Activated CD8-positive, alpha-beta memory T cell treated with anti-CD3 and anti-CD28 coated beads, Interleukin-2, amount 10 ng/mL, durations not matched to agents 7 days and 5 days (primary cell): ENCODE measurements at regions not wholly inside any gene's neighbourhood (a gene's known extent, or its start where the extent isn't known, plus 50 kb on each side); places are given as distances from the start of the nearest gene placed in this dataset.

Source experiments
- ATAC-seq: fragments of 150-1000 bp; cut with Tn5 transposase; one replicate; pipeline ENCODE4 v1.10.0; 2021; ENCODE audit warnings: moderate library complexity
- CTCF ChIA-PET: fragments of 350-600 bp; sonication (Branson Sonifier 250); formaldehyde crosslinking; loops from one replicate; lab custom pipeline; 2021; ENCODE audit warnings: antibody characterized with exemption; lab: Charles Lee
- DNase-seq: peaks from one replicate; pipeline ENCODE4 v3.0.0-alpha.2; 2020
- H3K27ac Mint-ChIP-seq: one replicate; pipeline ENCODE4 v1.8.0; 2021; ENCODE audit warnings: mild to moderate bottlenecking, mixed read lengths
- H3K27me3 Mint-ChIP-seq: one replicate; pipeline ENCODE4 v1.8.0; 2021; ENCODE audit warnings: mixed read lengths
- H3K36me3 Mint-ChIP-seq: one replicate; pipeline ENCODE4 v1.8.0; 2021; ENCODE audit warnings: mild to moderate bottlenecking, mixed read lengths
- H3K4me1 Mint-ChIP-seq: one replicate; pipeline ENCODE4 v1.8.0; 2021; ENCODE audit warnings: mixed read lengths
- H3K4me3 Mint-ChIP-seq: one replicate; pipeline ENCODE4 v1.8.0; 2021; ENCODE audit warnings: mild to moderate bottlenecking, moderate library complexity, mixed read lengths
- H3K9me3 Mint-ChIP-seq: one replicate; pipeline ENCODE4 v1.8.0; 2022; ENCODE audit warnings: low read depth, mixed read lengths

DNA sequence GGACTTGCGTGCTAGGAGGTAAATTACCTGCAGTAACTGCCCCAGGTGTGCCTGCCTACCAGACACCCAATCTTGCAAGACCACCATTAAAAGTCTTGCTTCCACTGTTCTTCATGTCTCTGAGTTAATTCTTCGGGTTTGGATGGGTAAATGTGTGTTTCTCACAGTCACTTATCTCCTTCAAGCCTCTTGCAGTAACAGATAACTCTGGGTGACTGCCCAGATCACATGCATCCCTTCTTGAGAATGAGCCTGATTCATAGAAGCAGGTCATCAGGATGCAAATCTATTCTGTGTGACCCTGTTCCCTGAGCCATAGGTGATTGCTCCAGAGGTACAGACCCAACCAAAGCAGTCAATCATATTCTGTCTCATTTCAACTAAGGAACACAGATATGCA is 194.6 kb downstream of the METTL4 start:
- DNase-seq (no peak), ATAC-seq (no peak)
- Mint-ChIP-seq H3K27ac (no peak overlapping the region), H3K9me3 (no peaks in the 10 kb centered on the region), H3K4me1 (no peaks in the 10 kb centered on the region), H3K4me3 (no peak overlapping the region), H3K36me3 (no peaks in the 10 kb centered on the region), H3K27me3 (peaks cover 19% of the 10 kb centered on the region)
- CTCF ChIA-PET = no interaction called here

DNA sequence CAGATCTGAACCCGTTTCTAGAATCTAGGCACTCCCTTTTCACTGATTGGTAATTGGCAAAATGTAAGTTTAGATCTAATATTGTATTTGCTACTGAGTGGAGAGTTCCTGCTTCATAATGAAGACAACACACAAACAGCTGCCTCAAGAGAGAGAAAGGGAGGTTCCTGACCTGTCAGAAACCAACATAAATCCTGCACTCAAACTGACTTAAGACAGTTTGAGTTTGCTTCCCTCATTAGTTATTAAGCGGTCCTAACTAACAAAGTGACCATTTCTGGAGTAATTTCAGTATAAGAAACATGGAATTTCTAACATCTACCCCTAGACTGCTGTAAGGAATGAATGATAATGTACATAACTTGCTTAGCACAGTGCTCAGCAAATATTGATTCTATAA is 191.2 kb downstream of the METTL4 start:
- Mint-ChIP-seq H3K4me3 (no peak overlapping the region), H3K4me1 (no peaks in the 10 kb centered on the region), H3K27ac (no peak overlapping the region), H3K36me3 (no peaks in the 10 kb centered on the region), H3K9me3 (no peaks in the 10 kb centered on the region), H3K27me3 (peaks cover 10% of the 10 kb centered on the region)
- ATAC-seq (no peak), DNase-seq (no peak)
- CTCF ChIA-PET = no interaction called here

GRCh38 chr18:2381539-2381938 is 189.8 kb downstream of the METTL4 start:
- H3K4me3 Mint-ChIP-seq = no peak overlapping the region
- H3K9me3 Mint-ChIP-seq = no peaks in the 10 kb centered on the region
- H3K36me3 Mint-ChIP-seq = no peaks in the 10 kb centered on the region
- H3K4me1 Mint-ChIP-seq = no peaks in the 10 kb centered on the region
- peaks cover 10% of the 10 kb centered on the region for H3K27me3 Mint-ChIP-seq
- no peak overlapping the region for H3K27ac Mint-ChIP-seq
- DNase-seq (no peak), ATAC-seq (no peak)
- CTCF ChIA-PET = no interaction called here

- Mint-ChIP-seq H3K4me1 (no peaks in the 10 kb centered on the region), H3K9me3 (no peaks in the 10 kb centered on the region), H3K4me3 (no peak overlapping the region), H3K36me3 (no peaks in the 10 kb centered on the region), H3K27ac (no peak overlapping the region), H3K27me3 (peaks cover under 1% of the 10 kb centered on the region)
- DNase-seq (no peak), ATAC-seq (no peak)
- CTCF ChIA-PET = no interaction called here
These were observed 183.7 kb downstream of the METTL4 start for GRCh38 chr18:2387588-2387987.

DNA sequence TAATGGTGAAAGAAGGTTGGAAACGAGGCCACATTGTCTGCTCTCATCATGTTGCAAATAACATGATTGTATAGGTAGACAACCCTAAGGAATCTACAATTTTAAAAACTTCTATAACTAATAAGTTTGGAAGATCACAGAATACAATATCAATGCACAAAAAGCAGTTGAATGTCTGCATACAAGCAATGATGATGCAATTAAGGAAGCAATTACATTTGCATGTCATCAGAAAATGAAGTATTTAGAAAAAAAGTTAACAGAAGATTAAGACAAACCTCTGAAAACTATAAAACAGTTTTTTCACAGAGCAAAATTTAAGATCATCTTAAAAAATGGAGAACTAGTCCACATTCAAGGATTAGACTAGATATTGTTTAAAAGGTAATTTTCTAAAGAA is 181.1 kb downstream of the METTL4 start:
- ATAC-seq = no peak
- no peak for DNase-seq
- Mint-ChIP-seq H3K27me3 (peaks cover 7% of the 10 kb centered on the region), H3K36me3 (no peaks in the 10 kb centered on the region), H3K4me1 (no peaks in the 10 kb centered on the region), H3K27ac (no peak overlapping the region), H3K4me3 (no peak overlapping the region), H3K9me3 (no peaks in the 10 kb centered on the region)
- CTCF ChIA-PET = no interaction called here

GRCh38 chr18:2391470-2391869 is 179.8 kb downstream of the METTL4 start:
- no peaks in the 10 kb centered on the region for H3K9me3 Mint-ChIP-seq
- peaks cover 7% of the 10 kb centered on the region for H3K27me3 Mint-ChIP-seq
- DNase-seq (no peak), ATAC-seq (no peak)
- H3K36me3 Mint-ChIP-seq = no peaks in the 10 kb centered on the region
- no peak overlapping the region for H3K4me3 Mint-ChIP-seq
- CTCF ChIA-PET = no interaction called here
- H3K4me1 Mint-ChIP-seq = no peaks in the 10 kb centered on the region
- H3K27ac Mint-ChIP-seq = no peak overlapping the region

DNA sequence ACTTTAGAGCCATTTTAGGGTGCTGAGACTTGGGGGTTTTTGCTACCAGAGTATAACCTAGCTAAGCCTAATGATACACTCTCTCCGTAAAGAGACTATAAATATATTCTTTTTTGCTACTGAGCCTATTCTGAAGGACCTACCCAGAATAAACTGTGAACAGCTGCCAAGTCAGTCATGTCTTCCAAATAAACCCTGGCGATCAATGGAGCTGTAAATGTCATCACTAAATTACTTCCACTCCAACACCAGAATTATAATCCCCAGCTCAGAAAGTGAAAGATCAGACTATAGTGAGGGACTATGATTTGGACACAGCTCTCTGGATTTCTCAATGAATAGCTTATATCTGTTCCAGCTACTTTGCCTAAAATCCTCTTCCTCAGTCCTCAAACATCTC is 178.9 kb downstream of the METTL4 start:
- Mint-ChIP-seq H3K9me3 (no peaks in the 10 kb centered on the region), H3K4me3 (no peak overlapping the region), H3K4me1 (no peaks in the 10 kb centered on the region), H3K27ac (no peak overlapping the region), H3K27me3 (peaks cover 9% of the 10 kb centered on the region), H3K36me3 (no peaks in the 10 kb centered on the region)
- CTCF ChIA-PET = no interaction called here
- DNase-seq = no peak
- no peak for ATAC-seq

GRCh38 chr18:2394684-2395083 is 176.6 kb downstream of the METTL4 start:
- Mint-ChIP-seq H3K27me3 (peaks cover 9% of the 10 kb centered on the region), H3K36me3 (no peaks in the 10 kb centered on the region), H3K9me3 (no peaks in the 10 kb centered on the region), H3K27ac (no peak overlapping the region), H3K4me1 (no peaks in the 10 kb centered on the region), H3K4me3 (no peak overlapping the region)
- no peak for DNase-seq
- no peak for ATAC-seq
- CTCF ChIA-PET = no interaction called here

DNA sequence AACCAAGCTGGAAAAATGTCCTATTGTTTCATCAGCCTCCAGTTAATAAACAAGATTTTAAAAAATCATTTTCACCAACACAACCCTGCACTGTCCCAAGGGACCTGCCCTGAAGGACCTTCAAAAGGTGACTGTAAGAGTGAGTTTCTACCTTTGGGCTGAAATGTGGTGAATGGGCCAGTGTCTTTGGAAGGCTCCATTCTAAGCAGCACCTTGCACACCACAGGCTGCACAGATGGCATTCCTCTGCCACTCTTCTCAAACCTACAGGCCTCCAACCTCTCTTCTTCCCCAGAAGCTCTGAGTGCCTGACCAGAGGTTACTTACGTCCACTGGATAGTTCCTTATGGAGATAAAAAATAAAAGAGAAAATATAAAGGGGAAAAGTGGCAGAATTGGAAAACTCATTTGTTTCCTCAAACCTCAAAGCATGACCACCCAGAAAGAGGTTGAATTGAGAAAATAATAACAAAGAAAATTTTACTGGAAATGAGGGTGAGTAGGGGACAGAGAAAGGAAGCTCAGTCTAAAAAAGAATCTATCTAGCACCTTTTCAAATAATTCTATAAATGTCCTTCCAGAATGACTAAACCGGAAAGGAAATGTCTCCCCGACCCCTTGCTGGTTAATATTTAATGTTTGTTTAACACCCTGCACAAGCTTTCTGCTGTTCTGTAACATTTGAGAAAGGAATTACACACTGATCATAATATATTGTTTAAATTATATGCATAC is 175.7 kb downstream of the METTL4 start:
- Mint-ChIP-seq H3K36me3 (no peaks in the 10 kb centered on the region), H3K4me3 (no peak overlapping the region), H3K4me1 (no peaks in the 10 kb centered on the region), H3K9me3 (no peaks in the 10 kb centered on the region), H3K27ac (no peak overlapping the region), H3K27me3 (peaks cover 9% of the 10 kb centered on the region)
- no peak for DNase-seq
- CTCF ChIA-PET = no interaction called here
- no peak for ATAC-seq

GRCh38 chr18:2396162-2396505 is 175.2 kb downstream of the METTL4 start:
- Mint-ChIP-seq H3K27ac (no peak overlapping the region), H3K4me3 (no peak overlapping the region), H3K36me3 (no peaks in the 10 kb centered on the region), H3K9me3 (no peaks in the 10 kb centered on the region), H3K27me3 (peaks cover 9% of the 10 kb centered on the region), H3K4me1 (no peaks in the 10 kb centered on the region)
- DNase-seq (no peak), ATAC-seq (no peak)
- CTCF ChIA-PET = interaction anchor here (1.7 kb wide), 1 partner anchor 17 kb away, joined by 3 read pairs; no protein-coding TSS in a partner anchor

- Mint-ChIP-seq H3K9me3 (no peaks in the 10 kb centered on the region), H3K4me3 (no peak overlapping the region), H3K36me3 (no peaks in the 10 kb centered on the region), H3K27me3 (peaks cover 5% of the 10 kb centered on the region), H3K27ac (no peak overlapping the region), H3K4me1 (no peaks in the 10 kb centered on the region)
- DNase-seq = no peak
- CTCF ChIA-PET = no interaction called here
- no peak for ATAC-seq
These were observed 170.6 kb downstream of the METTL4 start for GRCh38 chr18:2400701-2401196.

GRCh38 chr18:2402084-2402483 is 169.2 kb downstream of the METTL4 start:
- H3K27ac Mint-ChIP-seq = no peak overlapping the region
- peaks cover 3% of the 10 kb centered on the region for H3K27me3 Mint-ChIP-seq
- no peaks in the 10 kb centered on the region for H3K9me3 Mint-ChIP-seq
- DNase-seq = no peak
- CTCF ChIA-PET = no interaction called here
- ATAC-seq = no peak
- H3K36me3 Mint-ChIP-seq = no peaks in the 10 kb centered on the region
- H3K4me3 Mint-ChIP-seq = no peak overlapping the region
- no peaks in the 10 kb centered on the region for H3K4me1 Mint-ChIP-seq

DNA sequence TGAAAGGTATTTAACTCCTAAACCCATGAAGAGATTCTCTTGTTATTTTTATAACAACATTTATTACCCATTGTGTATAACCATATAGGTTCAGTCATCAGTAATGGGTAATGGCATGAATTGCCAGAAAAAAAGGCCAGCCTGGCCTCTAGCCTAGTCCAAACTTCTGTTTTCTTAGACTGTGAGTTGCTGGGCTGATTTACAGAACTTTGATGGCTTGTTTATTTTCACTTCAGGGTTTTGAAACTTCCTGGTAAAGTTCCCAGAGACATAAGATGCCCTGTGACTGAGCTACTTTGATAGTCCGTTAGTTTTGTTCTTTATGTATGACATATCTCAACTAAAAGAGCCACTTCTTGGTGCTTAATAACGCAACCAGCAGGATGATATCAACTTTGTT is 164.8 kb downstream of the METTL4 start:
- CTCF ChIA-PET = no interaction called here
- DNase-seq (no peak), ATAC-seq (no peak)
- no peak overlapping the region for H3K4me3 Mint-ChIP-seq
- H3K36me3 Mint-ChIP-seq = no peaks in the 10 kb centered on the region
- no peaks in the 10 kb centered on the region for H3K4me1 Mint-ChIP-seq
- no peak overlapping the region for H3K27ac Mint-ChIP-seq
- no peaks in the 10 kb centered on the region for H3K9me3 Mint-ChIP-seq
- H3K27me3 Mint-ChIP-seq = peaks cover 3% of the 10 kb centered on the region

GRCh38 chr18:2407961-2408360 is 163.3 kb downstream of the METTL4 start:
- no peak for ATAC-seq
- Mint-ChIP-seq H3K4me1 (no peaks in the 10 kb centered on the region), H3K27me3 (peaks cover 4% of the 10 kb centered on the region), H3K27ac (no peak overlapping the region), H3K9me3 (no peaks in the 10 kb centered on the region), H3K36me3 (no peaks in the 10 kb centered on the region), H3K4me3 (no peak overlapping the region)
- DNase-seq = no peak
- CTCF ChIA-PET = no interaction called here
